Heart right ventricle (tissue), 16 donors: ENCODE measurements at regions not wholly inside any gene's neighbourhood (a gene's known extent, or its start where the extent isn't known, plus 50 kb on each side); places are given as distances from the start of the nearest gene placed in this dataset.
"Not testable (repeated sequence)": the region's sequence is repeated elsewhere in the genome, so short reads cannot be mapped to it uniquely, and the experiment has no call there.

Source experiments
- ATAC-seq, 8 donors: fragments of 200-7000 bp; cut with Tn5 transposase; one replicate each; pipeline ENCODE4 v1.9.1; 2020; ENCODE audit warnings: mild to moderate bottlenecking in 8 of 8, moderate library complexity in 8 of 8, moderate number of reproducible peaks in 1 of 8
- DNase-seq, 2 donors: peaks; one replicate each; pipeline ENCODE4 v3.0.0-alpha.2; 2020
- H3K27ac ChIP-seq, 10 donors: fragments of 200-600 bp; sonication (generic) in 2 of 10; one replicate each; pipeline versions ENCODE4 v1.5.0 to v1.8.0; 2020 to 2022; ENCODE audit warnings: mild to moderate bottlenecking in 3 of 10
- H3K27me3 ChIP-seq, 7 donors: fragments of 200-600 bp; one replicate each; pipeline ENCODE4 v1.8.0; 2021 to 2022; ENCODE audit warnings: mild to moderate bottlenecking in 2 of 7
- H3K36me3 ChIP-seq, 9 donors: fragments of 200-600 bp; sonication (generic) in 1 of 9; one replicate each; pipeline versions ENCODE4 v1.5.0 to v1.8.0; 2020 to 2022; ENCODE audit warnings: mild to moderate bottlenecking in 2 of 9
- H3K4me1 ChIP-seq, 9 donors: fragments of 200-600 bp; sonication (generic) in 1 of 9; one replicate each; pipeline versions ENCODE4 v1.5.0 to v1.8.0; 2020 to 2022; ENCODE audit warnings: mild to moderate bottlenecking in 4 of 9
- H3K4me3 ChIP-seq, 10 donors: fragments of 200-600 bp; sonication (generic) in 2 of 10; one replicate each; pipeline versions ENCODE4 v1.5.0 to v1.8.0; 2020 to 2022; ENCODE audit warnings: mild to moderate bottlenecking in 7 of 10, moderate library complexity in 2 of 10
- H3K9me3 ChIP-seq, 11 donors: fragments of 200-600 bp in 10 of 11; sonication (generic) in 2 of 11; one replicate each; pipeline versions ENCODE4 v1.5.0 to v1.8.0; 2013 to 2022; ENCODE audit warnings: mild to moderate bottlenecking in 2 of 11, control low read depth in 1 of 11, moderate library complexity in 1 of 11
- WGBS, 2 donors: extraction: QIAGEN DNeasy Blood & Tissue Kit; methylation state at CpG; one replicate each; pipeline ENCODE4 v1.1.7; 2013; ENCODE audit warnings: inconsistent platforms in 1 of 2; 5-methylcytosine and 5-hydroxymethylcytosine counted together
- intact Hi-C, 10 donors: fragments of 100-400 bp; cut with DNase I; formaldehyde crosslinking; loops; one replicate each; pipeline versions ENCODE4 v1.11.1 to v1.14.2; 2022
- TF ChIP-seq, protein P1 (sequence below), 9 donors: fragments of 200-600 bp; sonication (generic) in 2 of 9; IDR thresholded peaks; one replicate each; pipeline versions ENCODE4 v1.5.0 to v1.8.0; 2021 to 2022; ENCODE audit warnings: antibody characterized with exemption in 9 of 9, mild to moderate bottlenecking in 5 of 9, moderate library complexity in 1 of 9
- donor health status: Arrhythmogenic right ventricular cardiomyopathy.
- donor health status: ischemic (EF 13 %, LVEDD 7.1; RV severe dilation, severe dysfunction).
- donor health status: healthy with polysubstance abuse.
- donor health status: DM: no; HTN: yes; CAD: no.
- donor health status: DM: no; HTN: no; CAD: no.
- donor health status: ischemic (EF 25% LVEDD 6.9; RV normal size, moderate dysfunction).
- donor health status: ischemic (EF 25% LVEDD 5.7; RV mildly dilated, moderate dysfunction).
- donor health status: healthy.
- donor health status: DM: yes; HTN: yes; CAD: no.
- donor health status: Ischemic cardiomyopathy.
- donor health status: ischemic (EF 35%, LVEDD 5.7; RV mildly dilated, moderate dysfunction).
- donor health status: nonischemic (EF 11% LVEDD 7.7; RV severe dilation, severe dysfunction).
- donor health status: DM: yes; HTN: yes; CAD: no.
- donor health status: PGD.
- donor health status: ischemic (EF 29% LVEDD 5.4; RV normal size, mild dysfunction).
- donor health status: nonischemic (EF 23%, LVEDD 6.1; RV moderate dilation, normal function).

GRCh38 chr11:23480736-23481135 lies 620.5 kb upstream of the CCDC179 start:
- no peaks in the 10 kb centered on the region for H3K36me3 ChIP-seq
- no peaks in the 10 kb centered on the region for H3K4me1 ChIP-seq
- DNase-seq (no peak), ATAC-seq (no peak)
- no peak overlapping the region for H3K4me3 ChIP-seq
- TF ChIP-seq, protein P1, sequence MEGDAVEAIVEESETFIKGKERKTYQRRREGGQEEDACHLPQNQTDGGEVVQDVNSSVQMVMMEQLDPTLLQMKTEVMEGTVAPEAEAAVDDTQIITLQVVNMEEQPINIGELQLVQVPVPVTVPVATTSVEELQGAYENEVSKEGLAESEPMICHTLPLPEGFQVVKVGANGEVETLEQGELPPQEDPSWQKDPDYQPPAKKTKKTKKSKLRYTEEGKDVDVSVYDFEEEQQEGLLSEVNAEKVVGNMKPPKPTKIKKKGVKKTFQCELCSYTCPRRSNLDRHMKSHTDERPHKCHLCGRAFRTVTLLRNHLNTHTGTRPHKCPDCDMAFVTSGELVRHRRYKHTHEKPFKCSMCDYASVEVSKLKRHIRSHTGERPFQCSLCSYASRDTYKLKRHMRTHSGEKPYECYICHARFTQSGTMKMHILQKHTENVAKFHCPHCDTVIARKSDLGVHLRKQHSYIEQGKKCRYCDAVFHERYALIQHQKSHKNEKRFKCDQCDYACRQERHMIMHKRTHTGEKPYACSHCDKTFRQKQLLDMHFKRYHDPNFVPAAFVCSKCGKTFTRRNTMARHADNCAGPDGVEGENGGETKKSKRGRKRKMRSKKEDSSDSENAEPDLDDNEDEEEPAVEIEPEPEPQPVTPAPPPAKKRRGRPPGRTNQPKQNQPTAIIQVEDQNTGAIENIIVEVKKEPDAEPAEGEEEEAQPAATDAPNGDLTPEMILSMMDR (IDR thresholded peaks at IDR 0.05), result no peak
- intact Hi-C loops, result no loop called here
- H3K9me3 ChIP-seq, result peaks cover 0 to 9% (median 0%) of the 10 kb centered on the region in 11 donors
- no peak overlapping the region for H3K27ac ChIP-seq
- no peaks in the 10 kb centered on the region for H3K27me3 ChIP-seq

GRCh38 chr11:23484146-23484545 lies 623.9 kb upstream of the CCDC179 start:
- WGBS, 2 donors, result 40 to 61% methylated on average over 3 of the region's 3 CpGs
- ATAC-seq, H3K27ac ChIP-seq, intact Hi-C loops, H3K36me3 ChIP-seq, H3K4me1 ChIP-seq, DNase-seq, H3K4me3 ChIP-seq, H3K27me3 ChIP-seq: not testable (repeated sequence)
- peaks cover 0 to 39% (median 6%) of the 10 kb centered on the region in 11 donors for H3K9me3 ChIP-seq

DNA sequence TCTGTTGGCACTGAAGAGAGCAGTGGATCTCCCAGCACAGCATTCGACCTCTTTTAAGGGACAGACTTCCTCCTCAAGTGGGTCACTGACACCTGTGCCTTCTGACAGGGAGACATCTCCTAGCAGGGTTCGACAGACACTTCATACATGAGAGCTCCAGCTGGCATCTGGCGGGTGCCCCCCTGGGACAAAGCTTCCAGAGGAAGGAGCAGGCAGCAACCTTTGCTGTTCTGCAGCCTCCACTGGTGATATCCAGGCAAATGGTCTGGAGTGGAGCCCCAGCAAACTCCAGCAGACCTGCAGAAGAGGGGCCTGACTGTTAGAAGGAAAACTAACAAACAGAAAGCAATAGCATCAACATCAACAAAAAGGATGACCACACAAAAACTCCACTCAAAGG lies 624.3 kb upstream of the CCDC179 start:
- H3K4me3 ChIP-seq, H3K27ac ChIP-seq, H3K36me3 ChIP-seq, DNase-seq, H3K4me1 ChIP-seq, intact Hi-C loops, ATAC-seq, H3K27me3 ChIP-seq: not testable (repeated sequence)
- WGBS, 2 donors, result 78 to 85% methylated on average over 3 of the region's 3 CpGs
- peaks cover 0 to 42% (median 6%) of the 10 kb centered on the region in 11 donors for H3K9me3 ChIP-seq

- TF ChIP-seq, protein P1 (IDR thresholded peaks at IDR 0.05), result no peak
- WGBS, 2 donors, result 38 to 43% methylated on average over 3 of the region's 3 CpGs
- peaks cover 0 to 35% (median 6%) of the 10 kb centered on the region in 11 donors for H3K9me3 ChIP-seq
- DNase-seq (no peak), ATAC-seq (no peak)
- no peaks in the 10 kb centered on the region for H3K36me3 ChIP-seq
- no peaks in the 10 kb centered on the region for H3K4me1 ChIP-seq
- H3K4me3 ChIP-seq, result no peak overlapping the region
- H3K27me3 ChIP-seq, result no peaks in the 10 kb centered on the region
- intact Hi-C loops, result no loop called here
- H3K27ac ChIP-seq, result no peak overlapping the region
Measured at GRCh38 chr11:23490557-23491235, 630.4 kb upstream of the CCDC179 start.

- intact Hi-C loops, result no loop called here
- Histone ChIP-seq H3K4me3 (no peak overlapping the region), H3K27me3 (no peaks in the 10 kb centered on the region), H3K27ac (no peak overlapping the region), H3K36me3 (no peaks in the 10 kb centered on the region), H3K4me1 (no peaks in the 10 kb centered on the region), H3K9me3 (no peaks in the 10 kb centered on the region)
- TF ChIP-seq, protein P1 (IDR thresholded peaks at IDR 0.05), result no peak
- 56 to 67% methylated on average over 2 of the region's 2 CpGs for WGBS, 2 donors
- DNase-seq, result no peak
- ATAC-seq, result no peak
Measured at GRCh38 chr11:23494981-23495380, 634.7 kb upstream of the CCDC179 start.
